WTC11 (cell line): ENCODE measurements at regions not wholly inside any gene's neighbourhood (a gene's known extent, or its start where the extent isn't known, plus 50 kb on each side); places are given as distances from the start of the nearest gene placed in this dataset.

Experiments used
- ATAC-seq: fragments of 200-7000 bp; cut with Tn5 transposase; 2 replicates; pipeline ENCODE4 v1.10.0; 2021; ENCODE audit warnings: mild to moderate bottlenecking, moderate library complexity
- CTCF ChIA-PET: fragments of 300-600 bp; sonication (Branson Sonifier 250); formaldehyde crosslinking; loops from one replicate; lab custom pipeline; 2021; ENCODE audit warnings: antibody characterized with exemption; lab: Charles Lee
- POLR2A ChIA-PET: fragments of 350-600 bp; sonication (Branson Sonifier 250); formaldehyde crosslinking; loops from one replicate; lab custom pipeline; 2021; ENCODE audit warnings: antibody characterized with exemption; lab: Charles Lee
- DNase-seq: peaks from one replicate; pipeline ENCODE4 v3.0.0; 2021; ENCODE audit warnings: low spot score
- H3K27ac Mint-ChIP-seq: 2 replicates; pipeline ENCODE4 v1.8.0; 2021; ENCODE audit warnings: mixed read lengths
- H3K27me3 Mint-ChIP-seq: 2 replicates; pipeline ENCODE4 v1.8.0; 2021; ENCODE audit warnings: low read depth, mild to moderate bottlenecking, moderate library complexity, mixed read lengths
- H3K36me3 Mint-ChIP-seq: 2 replicates; pipeline ENCODE4 v1.8.0; 2021; ENCODE audit warnings: mixed read lengths
- H3K4me1 Mint-ChIP-seq: 2 replicates; pipeline ENCODE4 v1.8.0; 2022; ENCODE audit warnings: mixed read lengths
- H3K4me3 Mint-ChIP-seq: 2 replicates; pipeline ENCODE4 v1.8.0; 2021; ENCODE audit warnings: mild to moderate bottlenecking, moderate library complexity, mixed read lengths
- H3K9me3 Mint-ChIP-seq: 2 replicates; pipeline ENCODE4 v1.8.0; 2021; ENCODE audit warnings: mixed read lengths
- AFF4 ChIP-seq: sonication (generic); formaldehyde crosslinking; IDR thresholded peaks from 2 replicates; pipeline ENCODE4 v1.8.1; 2023; ENCODE audit warnings: mild to moderate bottlenecking, missing genetic modification reagents, borderline replicate concordance
- CBFB ChIP-seq: sonication (generic); formaldehyde crosslinking; IDR thresholded peaks from 2 replicates; pipeline ENCODE4 v1.8.1; 2022; ENCODE audit warnings: mild to moderate bottlenecking, low read depth, missing genetic modification reagents
- ELF4 ChIP-seq: sonication (generic); formaldehyde crosslinking; IDR thresholded peaks from 2 replicates; pipeline ENCODE4 v1.8.1; 2022; ENCODE audit warnings: low read depth, mild to moderate bottlenecking, moderate library complexity, missing genetic modification reagents
- GABPB1 ChIP-seq: sonication (generic); formaldehyde crosslinking; IDR thresholded peaks from 2 replicates; pipeline ENCODE4 v1.8.1; 2023; ENCODE audit warnings: mild to moderate bottlenecking, missing genetic modification reagents
- HMGA2 ChIP-seq: fragments of 250-450 bp; sonication (Bioruptor Pico); IDR thresholded peaks from 2 replicates; pipeline ENCODE4 v1.4.0; 2021; ENCODE audit warnings: mild to moderate bottlenecking, moderate library complexity
- HMGXB4 ChIP-seq: sonication (generic); formaldehyde crosslinking; IDR thresholded peaks from 2 replicates; pipeline ENCODE4 v1.8.1; 2023; ENCODE audit warnings: mild to moderate bottlenecking, moderate library complexity, missing genetic modification reagents
- IRF1 ChIP-seq: sonication (generic); formaldehyde crosslinking; IDR thresholded peaks from 2 replicates; pipeline ENCODE4 v1.8.0; 2023; ENCODE audit warnings: missing genetic modification reagents
- JUN ChIP-seq: sonication (generic); formaldehyde crosslinking; IDR thresholded peaks from 2 replicates; pipeline ENCODE4 v1.8.0; 2023; ENCODE audit warnings: mild to moderate bottlenecking, missing genetic modification reagents
- MLX ChIP-seq: sonication (generic); formaldehyde crosslinking; IDR thresholded peaks from 2 replicates; pipeline ENCODE4 v1.8.1; 2023; ENCODE audit warnings: mild to moderate bottlenecking, missing genetic modification reagents, moderate library complexity
- NFE2L1 ChIP-seq: sonication (generic); formaldehyde crosslinking; IDR thresholded peaks from 2 replicates; pipeline ENCODE4 v1.8.1; 2023; ENCODE audit warnings: missing genetic modification reagents
- NFYB ChIP-seq: sonication (generic); formaldehyde crosslinking; conservative IDR thresholded peaks from 2 replicates; pipeline ENCODE4 v1.8.0; 2022; ENCODE audit warnings: low read depth, missing genetic modification reagents
- PREB ChIP-seq: sonication (generic); formaldehyde crosslinking; IDR thresholded peaks from 2 replicates; pipeline ENCODE4 v1.8.1; 2022; ENCODE audit warnings: mild to moderate bottlenecking, missing genetic modification reagents, moderate library complexity, borderline replicate concordance
- RORB ChIP-seq: fragments of 250-450 bp; sonication (Bioruptor Pico); IDR thresholded peaks from 2 replicates; pipeline ENCODE4 v1.9.0; 2021; ENCODE audit warnings: mild to moderate bottlenecking
- TEAD1 ChIP-seq: sonication (generic); formaldehyde crosslinking; IDR thresholded peaks from 2 replicates; pipeline ENCODE4 v1.8.0; 2022; ENCODE audit warnings: mild to moderate bottlenecking, missing genetic modification reagents
- TEAD4 ChIP-seq: sonication (generic); formaldehyde crosslinking; IDR thresholded peaks from 2 replicates; pipeline ENCODE4 v1.8.0; 2022; ENCODE audit warnings: mild to moderate bottlenecking, missing genetic modification reagents
- ZNF219 ChIP-seq: sonication (generic); formaldehyde crosslinking; IDR thresholded peaks from 2 replicates; pipeline ENCODE4 v1.8.0; 2023; ENCODE audit warnings: missing genetic modification reagents, mild to moderate bottlenecking, borderline replicate concordance
- ZNF232 ChIP-seq: sonication (generic); formaldehyde crosslinking; IDR thresholded peaks from 2 replicates; pipeline ENCODE4 v1.8.0; 2022; ENCODE audit warnings: mild to moderate bottlenecking, missing genetic modification reagents
- ZNF396 ChIP-seq: fragments of 250-450 bp; sonication (Bioruptor Pico); IDR thresholded peaks from 2 replicates; pipeline ENCODE4 v1.8.0; 2021; ENCODE audit warnings: mild to moderate bottlenecking, moderate library complexity, borderline replicate concordance
- ZNF532 ChIP-seq: fragments of 250-450 bp; sonication (Bioruptor Pico); IDR thresholded peaks from 2 replicates; pipeline ENCODE4 v1.9.0; 2021; ENCODE audit warnings: mild to moderate bottlenecking, borderline replicate concordance

- TF ChIP-seq AFF4 (CRISPR knock-in tag) (no peak), NFE2L1 (CRISPR knock-in tag) (no peak), GABPB1 (no peak), NFYB (no peak), ZNF532 (CRISPR knock-in tag) (no peak)
Measured at GRCh38 chr13:104477261-104477660, 1411.0 kb upstream of the SLC10A2 start (continued).

GRCh38 chr13:104473936-104474335 lies 1407.7 kb upstream of the SLC10A2 start:
- H3K27me3 Mint-ChIP-seq = no peaks in the 10 kb centered on the region
- POLR2A ChIA-PET = no interaction called here
- ATAC-seq (no peak), DNase-seq (no peak)
- H3K36me3 Mint-ChIP-seq = peaks cover 2% of the 10 kb centered on the region; the same call in 1 of the 2 replicates
- no peaks in the 10 kb centered on the region for H3K4me1 Mint-ChIP-seq
- no peak overlapping the region for H3K4me3 Mint-ChIP-seq
- H3K27ac Mint-ChIP-seq = no peak overlapping the region
- CTCF ChIA-PET = no interaction called here
- H3K9me3 Mint-ChIP-seq = peaks cover 24% of the 10 kb centered on the region
- TF ChIP-seq HMGXB4 (CRISPR knock-in tag) = no peak
- no peak for TF ChIP-seq IRF1
- TF ChIP-seq AFF4 (CRISPR knock-in tag) = no peak
- no peak for TF ChIP-seq TEAD4
- TF ChIP-seq PREB = no peak
- no peak for TF ChIP-seq ZNF396 (CRISPR knock-in tag)
- TF ChIP-seq JUN (CRISPR knock-in tag) = no peak
- no peak for TF ChIP-seq ZNF232 (CRISPR knock-in tag)
- no peak for TF ChIP-seq RORB (CRISPR knock-in tag)
- no peak for TF ChIP-seq MLX (CRISPR knock-in tag)
- TF ChIP-seq ELF4 (CRISPR knock-in tag) = no peak
- no peak for TF ChIP-seq HMGA2 (CRISPR knock-in tag)
- TF ChIP-seq ZNF219 (CRISPR knock-in tag) = no peak
- no peak for TF ChIP-seq TEAD1
- TF ChIP-seq CBFB (CRISPR knock-in tag) = no peak
